Astrocyte of the cerebellum (primary cell): ENCODE measurements at regions not wholly inside any gene's neighbourhood (a gene's known extent, or its start where the extent isn't known, plus 50 kb on each side); places are given as distances from the start of the nearest gene placed in this dataset.

ENCODE experiments used
- DNase-seq: peaks from one replicate; pipeline ENCODE4 v3.0.0-alpha.2; 2011; ENCODE audit warnings: low read depth
- H3K4me3 ChIP-seq: 2 replicates; pipeline ENCODE4 v1.5.1; 2011; ENCODE audit warnings: mild to moderate bottlenecking, low read depth, low read length, moderate library complexity
- CTCF ChIP-seq: IDR thresholded peaks from 2 replicates; pipeline ENCODE4 v1.5.1; 2012; ENCODE audit warnings: low read length, low read depth, moderate library complexity, mild to moderate bottlenecking; ENCODE audit errors: missing control alignments
- in situ Hi-C: cut with HindIII; loops from 2 replicates; pipeline ENCODE4 v1.10.0; 2017; ENCODE audit warnings: low sequenced_read_pairs

- DNase-seq, result peak; percentile 19
- TF ChIP-seq CTCF, result no peak
- no peak overlapping the region for H3K4me3 ChIP-seq
- in situ Hi-C loops, result no loop called here
These were observed 249.4 kb downstream of the LOXHD1 start for GRCh38 chr18:46407486-46408166.

- peak; percentile 13 for TF ChIP-seq CTCF
- DNase-seq, result no peak
- in situ Hi-C loops, result no loop called here
- H3K4me3 ChIP-seq, result no peak overlapping the region
These were observed 248.6 kb downstream of the LOXHD1 start for GRCh38 chr18:46408334-46408987.

GRCh38 chr18:46411191-46411828, 245.7 kb downstream of the LOXHD1 start:
- no peak for TF ChIP-seq CTCF
- DNase-seq, result no peak
- no peak overlapping the region for H3K4me3 ChIP-seq
- in situ Hi-C loops, result no loop called here

- in situ Hi-C loops, result no loop called here
- TF ChIP-seq CTCF, result no peak
- H3K4me3 ChIP-seq, result no peak overlapping the region
- peak; percentile 31 for DNase-seq
These were observed 244.9 kb downstream of the LOXHD1 start for GRCh38 chr18:46411867-46412690.

GRCh38 chr18:46412916-46413315, 244.1 kb downstream of the LOXHD1 start:
- no peak overlapping the region for H3K4me3 ChIP-seq
- in situ Hi-C loops, result no loop called here
- TF ChIP-seq CTCF, result no peak
- no peak for DNase-seq

GRCh38 chr18:46413684-46414083, 243.3 kb downstream of the LOXHD1 start:
- TF ChIP-seq CTCF, result no peak
- DNase-seq, result no peak
- in situ Hi-C loops, result no loop called here

More at GRCh38 chr18:46413684-46414083, 243.3 kb downstream of the LOXHD1 start:
- no peak overlapping the region for H3K4me3 ChIP-seq
